Eye (tissue), 1 donor: ENCODE measurements at regions not wholly inside any gene's neighbourhood (a gene's known extent, or its start where the extent isn't known, plus 50 kb on each side); places are given as distances from the start of the nearest gene placed in this dataset.

ENCODE experiments used
- DNase-seq: peaks from one replicate; pipeline ENCODE4 v3.0.0-alpha.2; 2015

GRCh38 chr11:110032957-110033570 lies 60.1 kb upstream of the ZC3H12C start:
- DNase-seq = no peak

- DNase-seq = no peak
Measured at GRCh38 chr11:110034806-110035205, 58.4 kb upstream of the ZC3H12C start.

GRCh38 chr11:110035357-110035756 lies 57.8 kb upstream of the ZC3H12C start:
- DNase-seq = no peak

GRCh38 chr11:110038201-110038600 lies 55.0 kb upstream of the ZC3H12C start:
- DNase-seq = no peak
